WI38 (cell line): ENCODE measurements at regions not wholly inside any gene's neighbourhood (a gene's known extent, or its start where the extent isn't known, plus 50 kb on each side); places are given as distances from the start of the nearest gene placed in this dataset.

ENCODE experiments used
- H3K4me3 ChIP-seq: 2 replicates; pipeline ENCODE4 v1.5.1; 2011; ENCODE audit warnings: low read depth, mild to moderate bottlenecking, control low read depth, low read length
- CTCF ChIP-seq: IDR thresholded peaks from 2 replicates; pipeline ENCODE4 v1.5.1; 2012; ENCODE audit warnings: low read depth, mild to moderate bottlenecking, control low read depth, low read length

- TF ChIP-seq CTCF: no peak
- H3K4me3 ChIP-seq: no peak overlapping the region
Observed at GRCh38 chr4:138078751-138079520, 163.2 kb downstream of the SLC7A11 start.

DNA sequence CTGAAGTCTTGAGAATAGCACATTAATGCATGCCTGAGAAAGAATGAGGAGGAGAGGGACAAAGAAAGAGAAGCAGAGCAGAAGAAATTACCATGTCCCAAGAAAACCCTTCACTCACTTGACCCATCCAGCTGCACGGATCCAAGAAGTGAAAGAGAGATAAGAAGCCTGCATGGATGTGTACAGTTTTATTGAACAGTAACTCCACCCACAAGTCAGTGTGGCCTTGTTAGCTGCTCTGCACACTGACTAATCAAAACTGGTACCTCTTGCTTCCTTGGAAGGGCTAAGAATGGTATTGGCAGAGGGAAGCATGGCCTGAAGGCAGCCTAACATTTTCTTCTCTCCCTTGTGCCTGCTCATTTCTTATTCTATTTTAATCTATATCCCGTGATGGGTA, 163.9 kb downstream of the SLC7A11 start:
- no peak overlapping the region for H3K4me3 ChIP-seq
- no peak for TF ChIP-seq CTCF

DNA sequence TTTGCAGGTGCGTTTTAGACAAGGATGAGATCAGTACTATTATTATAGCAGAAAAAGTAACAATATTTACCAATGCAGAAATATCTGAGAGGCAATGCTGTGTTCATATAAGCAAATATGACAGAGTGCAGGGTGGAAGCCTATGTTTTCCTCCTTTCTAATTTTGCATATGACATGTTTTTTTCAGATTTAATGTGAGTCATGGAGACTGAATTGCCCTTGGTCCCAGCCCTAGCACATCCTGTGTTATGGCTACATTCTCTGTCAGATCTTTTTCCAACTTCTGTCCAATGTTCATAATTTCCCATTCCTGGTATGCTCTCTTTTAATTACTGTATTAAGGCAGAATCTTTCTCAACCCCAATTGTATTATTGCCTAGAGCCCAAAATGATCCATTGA, 165.6 kb downstream of the SLC7A11 start:
- no peak overlapping the region for H3K4me3 ChIP-seq
- no peak for TF ChIP-seq CTCF

- no peak overlapping the region for H3K4me3 ChIP-seq
- no peak for TF ChIP-seq CTCF
Observed at GRCh38 chr4:138070816-138071215, 171.3 kb downstream of the SLC7A11 start.

- no peak for TF ChIP-seq CTCF
- H3K4me3 ChIP-seq: no peak overlapping the region
Observed at GRCh38 chr4:138063581-138063980, 178.6 kb downstream of the SLC7A11 start.

DNA sequence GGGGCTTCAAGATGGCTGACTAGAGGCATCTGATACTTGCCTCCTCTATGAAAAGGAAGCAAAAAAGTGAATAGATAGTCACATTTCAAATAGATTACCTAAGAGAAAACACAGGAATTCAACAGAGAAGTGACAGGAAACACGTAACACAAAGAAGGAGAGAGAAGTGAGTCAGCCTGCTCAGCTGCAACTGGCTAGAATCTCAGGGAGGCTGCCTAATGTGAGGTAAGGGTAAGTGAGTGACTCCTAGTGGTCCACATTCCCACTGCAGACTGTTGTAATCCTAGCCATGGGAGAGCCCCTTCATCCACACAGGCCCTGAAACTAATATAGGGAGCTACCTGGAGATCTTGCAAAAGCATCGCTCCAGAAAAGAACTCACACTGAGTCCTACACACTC, 179.2 kb downstream of the SLC7A11 start:
- H3K4me3 ChIP-seq: no peak overlapping the region
- TF ChIP-seq CTCF: no peak; the same call in 1 of the 2 replicates

DNA sequence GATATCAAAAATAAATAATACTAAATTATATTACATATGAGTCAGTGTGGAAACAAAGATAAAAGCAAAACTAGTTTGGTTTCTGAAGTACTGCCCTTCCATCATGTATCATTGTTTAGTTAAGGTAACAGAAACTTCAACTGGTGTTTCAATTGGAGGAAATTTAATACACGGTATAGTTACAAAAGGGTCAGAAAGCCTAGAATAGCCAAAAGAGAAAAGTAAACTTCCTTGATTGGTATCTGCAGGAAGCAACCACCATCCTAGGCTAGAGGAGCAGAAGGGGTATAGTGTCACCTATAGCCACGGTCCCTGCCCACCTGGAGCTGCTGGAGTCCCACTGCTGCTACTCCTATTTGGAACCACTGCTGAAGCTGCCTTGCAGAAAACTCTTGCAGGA, 185.6 kb downstream of the SLC7A11 start:
- no peak for TF ChIP-seq CTCF
- no peak overlapping the region for H3K4me3 ChIP-seq
